ENCODE measurements at regions not wholly inside any gene's neighbourhood (a gene's known extent, or its start where the extent isn't known, plus 50 kb on each side); places are given as distances from the start of the nearest gene placed in this dataset.

GRCh38 chr18:10197097-10197496 lies 257.3 kb upstream of the APCDD1 start:
- Mint-ChIP-seq H3K36me3 (ENCODE audit: low read depth) (no peaks in the 10 kb centered on the region), H3K4me3 (peak overlapping the region; percentile 32), H3K4me1 (ENCODE audit: low read depth) (peaks cover 41% of the 10 kb centered on the region), H3K9me3 (no peaks in the 10 kb centered on the region), H3K27ac (peak overlapping the region; percentile 66), H3K27me3 (no peaks in the 10 kb centered on the region)
- intact Hi-C loops (cut with micrococcal nuclease): no loop called here

GRCh38 chr18:10201226-10201625 lies 253.2 kb upstream of the APCDD1 start:
- Mint-ChIP-seq H3K9me3 (no peaks in the 10 kb centered on the region), H3K27me3 (no peaks in the 10 kb centered on the region), H3K4me3 (no peak overlapping the region), H3K4me1 (ENCODE audit: low read depth) (peaks cover 53% of the 10 kb centered on the region), H3K27ac (peak overlapping the region; percentile 72), H3K36me3 (ENCODE audit: low read depth) (no peaks in the 10 kb centered on the region)
- intact Hi-C loops (cut with micrococcal nuclease): no loop called here

- Mint-ChIP-seq H3K9me3 (no peaks in the 10 kb centered on the region), H3K27ac (peak overlapping the region; percentile 72), H3K4me1 (ENCODE audit: low read depth) (peaks cover 56% of the 10 kb centered on the region), H3K27me3 (no peaks in the 10 kb centered on the region), H3K4me3 (no peak overlapping the region), H3K36me3 (ENCODE audit: low read depth) (no peaks in the 10 kb centered on the region)
- intact Hi-C loops (cut with micrococcal nuclease): no loop called here
These were observed 252.8 kb upstream of the APCDD1 start for GRCh38 chr18:10201659-10202058.

GRCh38 chr18:10202845-10203321 lies 251.6 kb upstream of the APCDD1 start:
- intact Hi-C loops (cut with micrococcal nuclease): no loop called here
- H3K9me3 Mint-ChIP-seq: no peaks in the 10 kb centered on the region
- H3K4me1 Mint-ChIP-seq (ENCODE audit: low read depth): peaks cover 53% of the 10 kb centered on the region
- H3K27me3 Mint-ChIP-seq: no peaks in the 10 kb centered on the region
- no peak overlapping the region for H3K27ac Mint-ChIP-seq
- H3K36me3 Mint-ChIP-seq (ENCODE audit: low read depth): no peaks in the 10 kb centered on the region
- no peak overlapping the region for H3K4me3 Mint-ChIP-seq

- Mint-ChIP-seq H3K27ac (no peak overlapping the region), H3K36me3 (ENCODE audit: low read depth) (no peaks in the 10 kb centered on the region), H3K27me3 (no peaks in the 10 kb centered on the region), H3K9me3 (no peaks in the 10 kb centered on the region), H3K4me1 (ENCODE audit: low read depth) (peaks cover 55% of the 10 kb centered on the region), H3K4me3 (no peak overlapping the region)
- intact Hi-C loops (cut with micrococcal nuclease): no loop called here
These were observed 249.3 kb upstream of the APCDD1 start for GRCh38 chr18:10205151-10205550.

- H3K4me3 Mint-ChIP-seq: no peak overlapping the region
- no peaks in the 10 kb centered on the region for H3K9me3 Mint-ChIP-seq
- no peaks in the 10 kb centered on the region for H3K36me3 Mint-ChIP-seq (ENCODE audit: low read depth)
- H3K27me3 Mint-ChIP-seq: no peaks in the 10 kb centered on the region
- no peak overlapping the region for H3K27ac Mint-ChIP-seq
- peaks cover 45% of the 10 kb centered on the region for H3K4me1 Mint-ChIP-seq (ENCODE audit: low read depth)
- intact Hi-C loops (cut with micrococcal nuclease): no loop called here
These were observed 246.6 kb upstream of the APCDD1 start for GRCh38 chr18:10207682-10208345.

GRCh38 chr18:10209302-10209701 lies 245.1 kb upstream of the APCDD1 start:
- Mint-ChIP-seq H3K27me3 (no peaks in the 10 kb centered on the region), H3K36me3 (ENCODE audit: low read depth) (no peaks in the 10 kb centered on the region), H3K4me3 (no peak overlapping the region), H3K4me1 (ENCODE audit: low read depth) (peaks cover 38% of the 10 kb centered on the region), H3K9me3 (no peaks in the 10 kb centered on the region), H3K27ac (no peak overlapping the region)
- intact Hi-C loops (cut with micrococcal nuclease): no loop called here

- H3K4me1 Mint-ChIP-seq (ENCODE audit: low read depth): peaks cover 40% of the 10 kb centered on the region
- H3K4me3 Mint-ChIP-seq: no peak overlapping the region
These were observed 244.3 kb upstream of the APCDD1 start for GRCh38 chr18:10210057-10210633.

GRCh38 chr18:10213526-10213925 lies 240.9 kb upstream of the APCDD1 start:
- Mint-ChIP-seq H3K36me3 (ENCODE audit: low read depth) (no peaks in the 10 kb centered on the region), H3K27me3 (no peaks in the 10 kb centered on the region), H3K9me3 (peaks cover 18% of the 10 kb centered on the region), H3K4me1 (ENCODE audit: low read depth) (peaks cover 29% of the 10 kb centered on the region), H3K27ac (peak overlapping the region; percentile 59), H3K4me3 (no peak overlapping the region)
- intact Hi-C loops (cut with micrococcal nuclease): no loop called here

More at GRCh38 chr18:10210057-10210633, 244.3 kb upstream of the APCDD1 start:
- Mint-ChIP-seq H3K27me3 (no peaks in the 10 kb centered on the region), H3K9me3 (no peaks in the 10 kb centered on the region), H3K36me3 (ENCODE audit: low read depth) (no peaks in the 10 kb centered on the region), H3K27ac (peak overlapping the region; percentile 41)
- intact Hi-C loops (cut with micrococcal nuclease): no loop called here

GRCh38 chr18:10215446-10215845 lies 239.0 kb upstream of the APCDD1 start:
- H3K4me3 Mint-ChIP-seq: no peak overlapping the region
- peaks cover 36% of the 10 kb centered on the region for H3K9me3 Mint-ChIP-seq
- no peaks in the 10 kb centered on the region for H3K27me3 Mint-ChIP-seq
- H3K36me3 Mint-ChIP-seq (ENCODE audit: low read depth): no peaks in the 10 kb centered on the region
- peaks cover 29% of the 10 kb centered on the region for H3K4me1 Mint-ChIP-seq (ENCODE audit: low read depth)
- H3K27ac Mint-ChIP-seq: peak overlapping the region; percentile 66
- intact Hi-C loops (cut with micrococcal nuclease): no loop called here

GRCh38 chr18:10216791-10217190 lies 237.6 kb upstream of the APCDD1 start:
- intact Hi-C loops (cut with micrococcal nuclease): no loop called here
- Mint-ChIP-seq H3K4me3 (no peak overlapping the region), H3K9me3 (peaks cover 48% of the 10 kb centered on the region), H3K27ac (no peak overlapping the region), H3K27me3 (no peaks in the 10 kb centered on the region), H3K4me1 (ENCODE audit: low read depth) (peaks cover 26% of the 10 kb centered on the region), H3K36me3 (ENCODE audit: low read depth) (no peaks in the 10 kb centered on the region)

GRCh38 chr18:10217211-10217610 lies 237.2 kb upstream of the APCDD1 start:
- peaks cover 48% of the 10 kb centered on the region for H3K9me3 Mint-ChIP-seq
- H3K4me1 Mint-ChIP-seq (ENCODE audit: low read depth): peaks cover 23% of the 10 kb centered on the region
- H3K36me3 Mint-ChIP-seq (ENCODE audit: low read depth): no peaks in the 10 kb centered on the region
- intact Hi-C loops (cut with micrococcal nuclease): no loop called here
- no peak overlapping the region for H3K4me3 Mint-ChIP-seq
- H3K27me3 Mint-ChIP-seq: no peaks in the 10 kb centered on the region
- H3K27ac Mint-ChIP-seq: no peak overlapping the region

- no peak overlapping the region for H3K4me3 Mint-ChIP-seq
- no peak overlapping the region for H3K27ac Mint-ChIP-seq
- no peaks in the 10 kb centered on the region for H3K27me3 Mint-ChIP-seq
- intact Hi-C loops (cut with micrococcal nuclease): no loop called here
- no peaks in the 10 kb centered on the region for H3K4me1 Mint-ChIP-seq (ENCODE audit: low read depth)
- H3K9me3 Mint-ChIP-seq: peaks cover 40% of the 10 kb centered on the region
- no peaks in the 10 kb centered on the region for H3K36me3 Mint-ChIP-seq (ENCODE audit: low read depth)
These were observed 229.1 kb upstream of the APCDD1 start for GRCh38 chr18:10225300-10225699.

GRCh38 chr18:10226971-10227370 lies 227.5 kb upstream of the APCDD1 start:
- no peaks in the 10 kb centered on the region for H3K27me3 Mint-ChIP-seq
- no peaks in the 10 kb centered on the region for H3K4me1 Mint-ChIP-seq (ENCODE audit: low read depth)
- no peak overlapping the region for H3K27ac Mint-ChIP-seq
- no peak overlapping the region for H3K4me3 Mint-ChIP-seq
- peaks cover 38% of the 10 kb centered on the region for H3K9me3 Mint-ChIP-seq
- intact Hi-C loops (cut with micrococcal nuclease): no loop called here
- peaks cover 10% of the 10 kb centered on the region for H3K36me3 Mint-ChIP-seq (ENCODE audit: low read depth)

- H3K27ac Mint-ChIP-seq: no peak overlapping the region
These were observed 226.1 kb upstream of the APCDD1 start for GRCh38 chr18:10228326-10228725.

More at GRCh38 chr18:10228326-10228725, 226.1 kb upstream of the APCDD1 start:
- Mint-ChIP-seq H3K4me3 (no peak overlapping the region), H3K27me3 (no peaks in the 10 kb centered on the region), H3K36me3 (ENCODE audit: low read depth) (peaks cover 10% of the 10 kb centered on the region), H3K4me1 (ENCODE audit: low read depth) (no peaks in the 10 kb centered on the region), H3K9me3 (peaks cover 47% of the 10 kb centered on the region)
- intact Hi-C loops (cut with micrococcal nuclease): no loop called here
